Sigmoid colon (tissue), 6 donors: ENCODE measurements at regions not wholly inside any gene's neighbourhood (a gene's known extent, or its start where the extent isn't known, plus 50 kb on each side); places are given as distances from the start of the nearest gene placed in this dataset.

Source experiments
- DNase-seq: peaks from one replicate; pipeline ENCODE4 v3.0.0-alpha.2; 2019
- H3K27ac ChIP-seq, 4 donors: fragments of 200-600 bp; sonication (generic); one replicate each; pipeline ENCODE4 v1.5.1; 2016 to 2019; ENCODE audit warnings: mild to moderate bottlenecking in 1 of 4
- H3K27me3 ChIP-seq, 3 donors: fragments of 200-600 bp; sonication (generic); one replicate each; pipeline ENCODE4 v1.5.1; 2019; ENCODE audit warnings: mild to moderate bottlenecking in 1 of 3
- H3K36me3 ChIP-seq, 4 donors: fragments of 200-600 bp; sonication (generic); one replicate each; pipeline ENCODE4 v1.5.1; 2016 to 2019
- H3K4me1 ChIP-seq, 4 donors: fragments of 200-600 bp; sonication (generic); one replicate each; pipeline ENCODE4 v1.5.1; 2017 to 2019
- H3K4me3 ChIP-seq, 4 donors: fragments of 200-600 bp; sonication (generic); one replicate each; pipeline ENCODE4 v1.5.1; 2017 to 2019; ENCODE audit warnings: mild to moderate bottlenecking in 2 of 4, moderate library complexity in 1 of 4
- H3K9me3 ChIP-seq, 4 donors: fragments of 200-600 bp in 3 of 4; sonication (generic) in 3 of 4; one replicate each; pipeline versions ENCODE4 v1.5.1 to v1.6.1; 2013 to 2019
- EP300 ChIP-seq, 4 donors: sonication (generic); formaldehyde crosslinking; IDR thresholded peaks; one replicate each; pipeline ENCODE4 v1.6.1; 2017; ENCODE audit warnings: antibody characterized with exemption in 4 of 4
- POLR2A ChIP-seq, 2 donors: fragments of 450-650 bp; IDR thresholded peaks; one replicate each; pipeline ENCODE4 v1.6.1; 2016; ENCODE audit warnings: antibody characterized with exemption in 2 of 2, mild to moderate bottlenecking in 2 of 2, moderate library complexity in 2 of 2
- POLR2AphosphoS5 ChIP-seq, 4 donors: sonication (generic); formaldehyde crosslinking; IDR thresholded peaks; one replicate each; pipeline ENCODE4 v1.6.1; 2017; ENCODE audit warnings: antibody characterized with exemption in 4 of 4
- WGBS, 2 donors: extraction: QIAGEN DNeasy Blood & Tissue Kit; methylation state at CpG; one replicate each; pipeline ENCODE4 v1.1.7; 2013; 5-methylcytosine and 5-hydroxymethylcytosine counted together
- intact Hi-C: fragments of 100-400 bp; cut with DNase I; formaldehyde crosslinking; loops from one replicate; pipeline ENCODE4 v1.15.1; 2023
- TF ChIP-seq, protein P1 (sequence below), 4 experiments: fragments of 450-650 bp in 3 of 4; fragments of 200-600 bp in 1 of 4; IDR thresholded peaks; one replicate each; pipeline ENCODE4 v1.5.1; 2016 to 2019; ENCODE audit warnings: antibody characterized with exemption in 4 of 4, mild to moderate bottlenecking in 3 of 4, moderate library complexity in 2 of 4
- donor health status: healthy with polysubstance abuse.
- donor health status: healthy.

- intact Hi-C loops, result no loop called here
- no peak for TF ChIP-seq POLR2A (IDR thresholded peaks at IDR 0.05)
- TF ChIP-seq, protein P1, sequence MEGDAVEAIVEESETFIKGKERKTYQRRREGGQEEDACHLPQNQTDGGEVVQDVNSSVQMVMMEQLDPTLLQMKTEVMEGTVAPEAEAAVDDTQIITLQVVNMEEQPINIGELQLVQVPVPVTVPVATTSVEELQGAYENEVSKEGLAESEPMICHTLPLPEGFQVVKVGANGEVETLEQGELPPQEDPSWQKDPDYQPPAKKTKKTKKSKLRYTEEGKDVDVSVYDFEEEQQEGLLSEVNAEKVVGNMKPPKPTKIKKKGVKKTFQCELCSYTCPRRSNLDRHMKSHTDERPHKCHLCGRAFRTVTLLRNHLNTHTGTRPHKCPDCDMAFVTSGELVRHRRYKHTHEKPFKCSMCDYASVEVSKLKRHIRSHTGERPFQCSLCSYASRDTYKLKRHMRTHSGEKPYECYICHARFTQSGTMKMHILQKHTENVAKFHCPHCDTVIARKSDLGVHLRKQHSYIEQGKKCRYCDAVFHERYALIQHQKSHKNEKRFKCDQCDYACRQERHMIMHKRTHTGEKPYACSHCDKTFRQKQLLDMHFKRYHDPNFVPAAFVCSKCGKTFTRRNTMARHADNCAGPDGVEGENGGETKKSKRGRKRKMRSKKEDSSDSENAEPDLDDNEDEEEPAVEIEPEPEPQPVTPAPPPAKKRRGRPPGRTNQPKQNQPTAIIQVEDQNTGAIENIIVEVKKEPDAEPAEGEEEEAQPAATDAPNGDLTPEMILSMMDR (IDR thresholded peaks at IDR 0.05), result no peak
- Histone ChIP-seq H3K4me3 (no peak overlapping the region), H3K36me3 (no peaks in the 10 kb centered on the region), H3K27ac (no peak overlapping the region), H3K27me3 (no peaks in the 10 kb centered on the region), H3K4me1 (no peaks in the 10 kb centered on the region), H3K9me3 (no peaks in the 10 kb centered on the region)
- WGBS, 2 donors, result 66 to 79% methylated on average over 1 of the region's 1 CpG
- DNase-seq, result no peak
Measured at GRCh38 chr11:41935241-41935640, 475.8 kb upstream of the LRRC4C start.

DNA sequence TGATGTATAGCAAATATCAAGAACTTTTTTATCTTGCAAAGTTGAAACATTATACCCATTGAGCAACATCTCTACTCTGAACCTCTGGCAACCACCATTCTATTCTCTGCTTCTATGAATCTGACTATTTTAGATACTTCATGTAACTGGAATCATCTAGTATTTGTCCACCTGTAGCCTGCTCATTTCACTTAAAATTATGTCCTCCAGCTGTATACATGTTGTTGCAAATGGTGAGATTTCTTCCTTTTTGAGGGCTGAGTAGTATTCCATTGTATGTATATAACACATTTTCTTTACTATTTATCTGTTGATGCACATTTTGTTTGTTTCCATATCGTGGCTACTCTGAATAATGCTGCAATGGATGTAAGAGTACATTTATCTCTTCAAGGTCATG, 476.3 kb upstream of the LRRC4C start:
- Histone ChIP-seq H3K4me3 (no peak overlapping the region), H3K36me3 (no peaks in the 10 kb centered on the region), H3K4me1 (no peaks in the 10 kb centered on the region), H3K27me3 (no peaks in the 10 kb centered on the region), H3K27ac (no peak overlapping the region), H3K9me3 (no peaks in the 10 kb centered on the region)
- DNase-seq, result no peak
- TF ChIP-seq POLR2A (IDR thresholded peaks at IDR 0.05) (no peak), POLR2AphosphoS5 (IDR thresholded peaks at IDR 0.05) (no peak), EP300 (IDR thresholded peaks at IDR 0.05) (no peak)
- TF ChIP-seq, protein P1 (IDR thresholded peaks at IDR 0.05), result no peak
- WGBS, 2 donors, result 66 to 79% methylated on average over 1 of the region's 1 CpG
- intact Hi-C loops, result no loop called here

DNA sequence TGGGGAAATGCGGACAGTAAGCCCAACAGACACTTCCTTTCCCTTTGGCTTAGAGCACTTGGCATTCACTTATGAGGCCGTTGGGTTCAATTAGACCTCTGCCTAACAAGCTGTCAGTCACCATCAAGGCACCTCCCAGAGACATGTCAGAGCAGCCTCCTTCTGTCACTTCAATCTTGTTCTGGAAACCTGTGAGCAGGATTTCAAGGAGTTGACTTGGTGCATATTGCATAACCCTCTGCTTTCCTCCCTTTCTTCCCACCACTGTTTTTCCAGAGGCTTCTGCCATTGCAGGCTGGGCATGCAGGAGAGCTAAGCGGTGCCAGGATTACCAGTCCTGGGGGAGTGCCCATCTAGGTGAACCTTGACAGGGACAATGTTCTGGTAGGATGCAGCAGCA, 484.2 kb upstream of the LRRC4C start:
- WGBS, 2 donors, result 55 to 73% methylated on average over 3 of the region's 3 CpGs
- Histone ChIP-seq H3K4me3 (no peak overlapping the region), H3K4me1 (no peaks in the 10 kb centered on the region), H3K9me3 (no peaks in the 10 kb centered on the region), H3K36me3 (no peaks in the 10 kb centered on the region), H3K27me3 (no peaks in the 10 kb centered on the region), H3K27ac (no peak overlapping the region)
- no peak for TF ChIP-seq EP300 (IDR thresholded peaks at IDR 0.05)
- TF ChIP-seq, protein P1 (IDR thresholded peaks at IDR 0.05), result no peak
- TF ChIP-seq POLR2A (IDR thresholded peaks at IDR 0.05), result no peak
- no peak for TF ChIP-seq POLR2AphosphoS5 (IDR thresholded peaks at IDR 0.05)
- no peak for DNase-seq
- intact Hi-C loops, result no loop called here

- TF ChIP-seq POLR2AphosphoS5 (IDR thresholded peaks at IDR 0.05), result no peak
- TF ChIP-seq, protein P1 (IDR thresholded peaks at IDR 0.05), result no peak
- no peak for TF ChIP-seq POLR2A (IDR thresholded peaks at IDR 0.05)
- WGBS, 2 donors, result 76 to 77% methylated on average over 12 of the region's 12 CpGs
- Histone ChIP-seq H3K9me3 (no peaks in the 10 kb centered on the region), H3K36me3 (no peaks in the 10 kb centered on the region), H3K27ac (no peak overlapping the region), H3K4me3 (no peak overlapping the region), H3K4me1 (no peaks in the 10 kb centered on the region), H3K27me3 (no peaks in the 10 kb centered on the region)
- intact Hi-C loops, result no loop called here
- DNase-seq, result no peak
Measured at GRCh38 chr11:41947392-41947791, 487.9 kb upstream of the LRRC4C start.

- TF ChIP-seq, protein P1 (IDR thresholded peaks at IDR 0.05), result no peak
- TF ChIP-seq POLR2AphosphoS5 (IDR thresholded peaks at IDR 0.05) (no peak), POLR2A (IDR thresholded peaks at IDR 0.05) (no peak), EP300 (IDR thresholded peaks at IDR 0.05) (no peak)
- 82 to 85% methylated on average over 4 of the region's 4 CpGs for WGBS, 2 donors
- DNase-seq, result no peak
- Histone ChIP-seq H3K36me3 (no peaks in the 10 kb centered on the region), H3K27me3 (no peaks in the 10 kb centered on the region), H3K4me1 (no peaks in the 10 kb centered on the region), H3K4me3 (no peak overlapping the region), H3K27ac (no peak overlapping the region), H3K9me3 (no peaks in the 10 kb centered on the region)
- intact Hi-C loops, result no loop called here
Measured at GRCh38 chr11:41950470-41951143, 491.2 kb upstream of the LRRC4C start.
